Body of pancreas (tissue), 4 donors: ENCODE measurements at regions not wholly inside any gene's neighbourhood (a gene's known extent, or its start where the extent isn't known, plus 50 kb on each side); places are given as distances from the start of the nearest gene placed in this dataset.
A peak's percentile ranks its signal among the peaks of the same experiment; 100 is the strongest.

Experiments used
- ATAC-seq: fragments of 150-250 bp; one replicate; pipeline ENCODE4 v1.9.1; 2016
- DNase-seq, 4 donors: peaks; one replicate each; pipeline ENCODE4 v3.0.0-alpha.2; 2019
- H3K27ac ChIP-seq, 4 donors: fragments of 200-600 bp; sonication (generic); 1 replicate in 3 of 4; 2 replicates in 1 of 4; pipeline versions ENCODE4 v1.5.1 to v1.6.1; 2016 to 2019; ENCODE audit warnings: mild to moderate bottlenecking in 1 of 4, mixed read lengths in 1 of 4, moderate library complexity in 1 of 4
- H3K27me3 ChIP-seq, 2 donors: fragments of 200-600 bp; sonication (generic); one replicate each; pipeline ENCODE4 v1.6.0; 2016; ENCODE audit warnings: mild to moderate bottlenecking in 1 of 2
- H3K36me3 ChIP-seq, 2 donors: fragments of 200-600 bp; sonication (generic); replicated peaks in 1 of 2; 2 replicates each; pipeline ENCODE4 v1.5.1; 2016; ENCODE audit warnings: low read depth in 2 of 2; ENCODE audit not compliant: insufficient read depth in 1 of 2
- H3K4me1 ChIP-seq: fragments of 200-600 bp; sonication (generic); one replicate; pipeline ENCODE4 v1.6.0; 2016
- H3K4me3 ChIP-seq, 2 donors: fragments of 200-600 bp; sonication (generic); 1 replicate in 1 of 2; 2 replicates in 1 of 2; pipeline ENCODE4 v1.5.1; 2016 to 2019
- H3K9me3 ChIP-seq, 3 donors: fragments of 200-600 bp; sonication (generic); 1 replicate in 2 of 3; 2 replicates in 1 of 3; pipeline ENCODE4 v1.5.1; 2016
- CTCF ChIP-seq, 7 experiments: fragments of 450-650 bp in 4 of 7; fragments of 200-600 bp in 3 of 7; sonication (generic) in 3 of 7; IDR thresholded peaks; one replicate each; pipeline ENCODE4 v1.5.1; 2016 to 2019; ENCODE audit warnings: antibody characterized with exemption in 7 of 7
- POLR2A ChIP-seq, 3 donors: fragments of 450-650 bp; IDR thresholded peaks; one replicate each; pipeline ENCODE4 v1.6.1; 2016; ENCODE audit warnings: antibody characterized with exemption in 3 of 3, mild to moderate bottlenecking in 2 of 3
- WGBS, 2 donors: methylation state at CpG; one replicate each; pipeline ENCODE4 v1.1.5; 2017; 5-methylcytosine and 5-hydroxymethylcytosine counted together
- intact Hi-C: fragments of 100-400 bp; cut with DNase I; formaldehyde crosslinking; loops from one replicate; pipeline ENCODE4 v1.15.1; 2023

DNA sequence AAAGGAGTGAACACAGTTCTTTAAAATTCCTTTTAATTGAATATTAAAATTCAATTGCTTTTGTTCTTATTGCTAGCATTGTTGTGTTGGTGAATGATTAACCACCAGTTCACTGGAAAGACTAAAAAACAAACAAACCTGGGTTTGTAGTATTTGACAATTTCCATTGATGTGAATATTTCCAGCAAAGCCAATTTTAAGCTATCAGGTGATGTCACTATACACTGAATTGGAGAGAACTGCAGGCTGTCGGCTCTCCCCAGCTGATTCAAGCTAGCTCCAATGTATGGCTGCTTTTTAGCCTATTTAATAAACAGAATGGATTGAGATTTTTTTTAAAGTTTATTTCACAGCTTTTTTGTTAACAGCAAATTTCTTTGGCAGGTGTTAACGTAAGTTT lies 1753.6 kb upstream of the SEL1L start:
- no peaks in the 10 kb centered on the region for H3K9me3 ChIP-seq
- H3K27me3 ChIP-seq = no peaks in the 10 kb centered on the region
- ATAC-seq (peak; percentile 67), DNase-seq (peak in 1 of 4 donors; percentile 5)
- TF ChIP-seq POLR2A (IDR thresholded peaks at IDR 0.05) = no peak
- TF ChIP-seq CTCF (IDR thresholded peaks at IDR 0.05) = no peak
- peaks cover 9% of the 10 kb centered on the region for H3K4me1 ChIP-seq
- no peak overlapping the region for H3K27ac ChIP-seq
- H3K36me3 ChIP-seq = no peaks in the 10 kb centered on the region
- H3K4me3 ChIP-seq = no peak overlapping the region
- 13 to 15% methylated on average over 2 of the region's 2 CpGs for WGBS, 2 donors
- intact Hi-C loops = no loop called here

- H3K36me3 ChIP-seq = no peaks in the 10 kb centered on the region
- DNase-seq (no peak), ATAC-seq (no peak)
- 65 to 77% methylated on average over 4 of the region's 4 CpGs for WGBS, 2 donors
- peaks cover 9% of the 10 kb centered on the region for H3K4me1 ChIP-seq
- H3K4me3 ChIP-seq = no peak overlapping the region
- intact Hi-C loops = no loop called here
- H3K27ac ChIP-seq = no peak overlapping the region
- H3K9me3 ChIP-seq = no peaks in the 10 kb centered on the region
- H3K27me3 ChIP-seq = no peaks in the 10 kb centered on the region
- TF ChIP-seq POLR2A (IDR thresholded peaks at IDR 0.05) = no peak
- no peak for TF ChIP-seq CTCF (IDR thresholded peaks at IDR 0.05)
These were observed 1755.7 kb upstream of the SEL1L start for GRCh38 chr14:83289390-83289789.

DNA sequence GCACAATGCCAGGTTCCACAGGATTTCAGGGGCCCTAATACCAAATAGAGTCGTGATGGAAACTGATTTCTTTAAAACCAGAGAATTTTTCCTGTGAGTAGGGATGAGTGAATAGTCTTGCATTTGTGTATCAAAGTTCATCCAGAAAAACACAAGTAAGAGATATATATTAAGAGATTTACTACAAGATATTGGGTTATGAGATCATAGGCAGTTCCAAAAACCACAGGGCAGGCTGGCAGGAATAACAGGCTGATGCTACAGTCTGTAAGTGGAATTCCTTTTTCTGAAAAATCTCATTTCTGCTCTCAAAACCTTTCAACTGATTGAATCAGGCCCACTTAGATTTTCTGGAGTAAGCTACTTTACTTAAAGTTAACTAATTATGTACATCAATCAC lies 1756.2 kb upstream of the SEL1L start:
- H3K4me3 ChIP-seq = no peak overlapping the region
- no peaks in the 10 kb centered on the region for H3K27me3 ChIP-seq
- no peaks in the 10 kb centered on the region for H3K36me3 ChIP-seq
- DNase-seq (no peak), ATAC-seq (no peak)
- H3K9me3 ChIP-seq = no peaks in the 10 kb centered on the region
- H3K27ac ChIP-seq = no peak overlapping the region
- 74 to 86% methylated on average over 1 of the region's 1 CpG for WGBS, 2 donors
- peaks cover 9% of the 10 kb centered on the region for H3K4me1 ChIP-seq
- TF ChIP-seq POLR2A (IDR thresholded peaks at IDR 0.05) (no peak), CTCF (IDR thresholded peaks at IDR 0.05) (no peak)
- intact Hi-C loops = no loop called here

GRCh38 chr14:83290447-83290846 lies 1756.8 kb upstream of the SEL1L start:
- no peak for TF ChIP-seq CTCF (IDR thresholded peaks at IDR 0.05)
- no peak for TF ChIP-seq POLR2A (IDR thresholded peaks at IDR 0.05)
- Histone ChIP-seq H3K4me1 (peaks cover 9% of the 10 kb centered on the region), H3K27ac (no peak overlapping the region), H3K9me3 (no peaks in the 10 kb centered on the region), H3K27me3 (no peaks in the 10 kb centered on the region), H3K36me3 (no peaks in the 10 kb centered on the region), H3K4me3 (no peak overlapping the region)
- DNase-seq (no peak), ATAC-seq (no peak)
- intact Hi-C loops = no loop called here

GRCh38 chr14:83291714-83292113 lies 1758.1 kb upstream of the SEL1L start:
- 42 to 70% methylated on average over 1 of the region's 1 CpG for WGBS, 2 donors

More at GRCh38 chr14:83291714-83292113, 1758.1 kb upstream of the SEL1L start:
- no peak for TF ChIP-seq CTCF (IDR thresholded peaks at IDR 0.05)
- no peak for TF ChIP-seq POLR2A (IDR thresholded peaks at IDR 0.05)
- no peak for ATAC-seq
- Histone ChIP-seq H3K9me3 (no peaks in the 10 kb centered on the region), H3K36me3 (no peaks in the 10 kb centered on the region), H3K27ac (no peak overlapping the region), H3K27me3 (no peaks in the 10 kb centered on the region), H3K4me3 (no peak overlapping the region), H3K4me1 (peaks cover 9% of the 10 kb centered on the region)
- DNase-seq = no peak
- intact Hi-C loops = no loop called here
